Panc1 (cell line): ENCODE measurements at regions not wholly inside any gene's neighbourhood (a gene's known extent, or its start where the extent isn't known, plus 50 kb on each side); places are given as distances from the start of the nearest gene placed in this dataset.

ENCODE experiments used
- POLR2AphosphoS5 ChIP-seq: IDR thresholded peaks from 2 replicates; pipeline ENCODE4 v1.6.1; 2012; ENCODE audit warnings: mild to moderate bottlenecking, low read depth, low read length, moderate library complexity
- TF ChIP-seq, protein P1 (sequence below): fragments of 450-650 bp; IDR thresholded peaks from 2 replicates; pipeline ENCODE4 v1.5.1; 2017; ENCODE audit warnings: mild to moderate bottlenecking

DNA sequence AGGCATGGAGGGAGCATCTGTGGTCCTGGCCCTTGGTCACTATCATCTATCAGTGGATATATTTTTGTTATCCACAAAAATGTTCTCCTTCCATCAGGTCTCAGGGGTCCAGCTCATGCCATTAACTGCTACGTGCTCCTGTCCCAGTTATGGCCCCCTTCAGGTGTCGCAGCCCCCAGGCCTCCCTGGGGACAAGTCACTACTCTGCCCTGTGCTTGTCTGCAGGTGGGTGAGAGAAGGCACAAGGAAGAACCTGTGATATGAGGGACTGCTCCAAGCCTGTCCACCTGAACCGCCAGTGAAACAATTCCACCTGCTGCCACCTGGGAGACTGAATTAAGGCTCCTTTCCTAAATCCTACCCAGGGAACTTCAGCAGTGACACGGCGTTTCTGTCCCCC, 229.6 kb upstream of the ID2 start:
- TF ChIP-seq, protein P1, sequence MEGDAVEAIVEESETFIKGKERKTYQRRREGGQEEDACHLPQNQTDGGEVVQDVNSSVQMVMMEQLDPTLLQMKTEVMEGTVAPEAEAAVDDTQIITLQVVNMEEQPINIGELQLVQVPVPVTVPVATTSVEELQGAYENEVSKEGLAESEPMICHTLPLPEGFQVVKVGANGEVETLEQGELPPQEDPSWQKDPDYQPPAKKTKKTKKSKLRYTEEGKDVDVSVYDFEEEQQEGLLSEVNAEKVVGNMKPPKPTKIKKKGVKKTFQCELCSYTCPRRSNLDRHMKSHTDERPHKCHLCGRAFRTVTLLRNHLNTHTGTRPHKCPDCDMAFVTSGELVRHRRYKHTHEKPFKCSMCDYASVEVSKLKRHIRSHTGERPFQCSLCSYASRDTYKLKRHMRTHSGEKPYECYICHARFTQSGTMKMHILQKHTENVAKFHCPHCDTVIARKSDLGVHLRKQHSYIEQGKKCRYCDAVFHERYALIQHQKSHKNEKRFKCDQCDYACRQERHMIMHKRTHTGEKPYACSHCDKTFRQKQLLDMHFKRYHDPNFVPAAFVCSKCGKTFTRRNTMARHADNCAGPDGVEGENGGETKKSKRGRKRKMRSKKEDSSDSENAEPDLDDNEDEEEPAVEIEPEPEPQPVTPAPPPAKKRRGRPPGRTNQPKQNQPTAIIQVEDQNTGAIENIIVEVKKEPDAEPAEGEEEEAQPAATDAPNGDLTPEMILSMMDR, result no peak
- no peak for TF ChIP-seq POLR2AphosphoS5
